ENCODE measurements at regions not wholly inside any gene's neighbourhood (a gene's known extent, or its start where the extent isn't known, plus 50 kb on each side); places are given as distances from the start of the nearest gene placed in this dataset.

GRCh38 chr7:35545831-35546230 lies 149.1 kb downstream of the HERPUD2 start:
- Histone ChIP-seq H2AFZ (ENCODE audit: low read length) (no peak overlapping the region), H3K4me2 (ENCODE audit: low read depth, low read length, poor library complexity, severe bottlenecking) (no peak overlapping the region), H3K9ac (ENCODE audit: low read length) (no peak overlapping the region), H3K79me2 (ENCODE audit: low read length) (no peaks in the 10 kb centered on the region), H3K4me1 (ENCODE audit: low read length) (no peaks in the 10 kb centered on the region), H3K9me2 (replicated peaks; ENCODE audit: insufficient read depth, low read length) (no peaks in the 10 kb centered on the region), H3K9me3 (ENCODE audit: low read length) (no peaks in the 10 kb centered on the region), H4K20me1 (ENCODE audit: insufficient read depth, low read depth, low read length) (no peaks in the 10 kb centered on the region), H3K4me3 (ENCODE audit: low read length) (no peak overlapping the region), H3K36me3 (ENCODE audit: insufficient read depth, low read length) (no peaks in the 10 kb centered on the region), H3K27ac (ENCODE audit: low read length) (no peak overlapping the region), H3K27me3 (ENCODE audit: low read length) (no peaks in the 10 kb centered on the region)
- no peak for DNase-seq

- Histone ChIP-seq H3K9me3 (ENCODE audit: low read length) (no peaks in the 10 kb centered on the region), H3K4me3 (ENCODE audit: low read length) (no peak overlapping the region), H3K36me3 (ENCODE audit: insufficient read depth, low read length) (no peaks in the 10 kb centered on the region), H3K4me1 (ENCODE audit: low read length) (no peaks in the 10 kb centered on the region), H3K9me2 (replicated peaks; ENCODE audit: insufficient read depth, low read length) (no peaks in the 10 kb centered on the region), H2AFZ (ENCODE audit: low read length) (no peak overlapping the region), H3K9ac (ENCODE audit: low read length) (no peak overlapping the region), H3K4me2 (ENCODE audit: low read depth, low read length, poor library complexity, severe bottlenecking) (no peak overlapping the region), H3K79me2 (ENCODE audit: low read length) (no peaks in the 10 kb centered on the region), H3K27ac (ENCODE audit: low read length) (no peak overlapping the region), H4K20me1 (ENCODE audit: insufficient read depth, low read depth, low read length) (no peaks in the 10 kb centered on the region), H3K27me3 (ENCODE audit: low read length) (no peaks in the 10 kb centered on the region)
- DNase-seq = no peak
Observed at GRCh38 chr7:35544028-35544742, 150.8 kb downstream of the HERPUD2 start.

GRCh38 chr7:35537067-35538023 lies 157.6 kb downstream of the HERPUD2 start:
- peak; percentile 90 for DNase-seq
- Histone ChIP-seq H3K36me3 (ENCODE audit: insufficient read depth, low read length) (no peaks in the 10 kb centered on the region), H3K79me2 (ENCODE audit: low read length) (no peaks in the 10 kb centered on the region), H3K9ac (ENCODE audit: low read length) (no peak overlapping the region), H3K9me2 (replicated peaks; ENCODE audit: insufficient read depth, low read length) (no peaks in the 10 kb centered on the region), H3K4me1 (ENCODE audit: low read length) (no peaks in the 10 kb centered on the region; the same call in 1 of the 2 replicates), H3K4me3 (ENCODE audit: low read length) (peak overlapping the region; percentile 58; the same call in 1 of the 2 replicates), H3K9me3 (ENCODE audit: low read length) (no peaks in the 10 kb centered on the region), H2AFZ (ENCODE audit: low read length) (no peak overlapping the region), H3K27ac (ENCODE audit: low read length) (no peak overlapping the region), H3K27me3 (ENCODE audit: low read length) (no peaks in the 10 kb centered on the region), H4K20me1 (ENCODE audit: insufficient read depth, low read depth, low read length) (no peaks in the 10 kb centered on the region), H3K4me2 (ENCODE audit: low read depth, low read length, poor library complexity, severe bottlenecking) (peak overlapping the region; percentile 60)

GRCh38 chr7:35536396-35536826 lies 158.5 kb downstream of the HERPUD2 start:
- Histone ChIP-seq H2AFZ (ENCODE audit: low read length) (no peak overlapping the region), H3K27me3 (ENCODE audit: low read length) (no peaks in the 10 kb centered on the region), H3K9me3 (ENCODE audit: low read length) (no peaks in the 10 kb centered on the region), H3K9ac (ENCODE audit: low read length) (no peak overlapping the region), H4K20me1 (ENCODE audit: insufficient read depth, low read depth, low read length) (no peaks in the 10 kb centered on the region), H3K27ac (ENCODE audit: low read length) (no peak overlapping the region), H3K9me2 (replicated peaks; ENCODE audit: insufficient read depth, low read length) (no peaks in the 10 kb centered on the region), H3K4me3 (ENCODE audit: low read length) (no peak overlapping the region), H3K79me2 (ENCODE audit: low read length) (no peaks in the 10 kb centered on the region), H3K4me2 (ENCODE audit: low read depth, low read length, poor library complexity, severe bottlenecking) (no peak overlapping the region), H3K4me1 (ENCODE audit: low read length) (no peaks in the 10 kb centered on the region; the same call in 1 of the 2 replicates), H3K36me3 (ENCODE audit: insufficient read depth, low read length) (no peaks in the 10 kb centered on the region)
- no peak for DNase-seq

- Histone ChIP-seq H3K27ac (ENCODE audit: low read length) (no peak overlapping the region), H3K9me3 (ENCODE audit: low read length) (no peaks in the 10 kb centered on the region), H4K20me1 (ENCODE audit: insufficient read depth, low read depth, low read length) (no peaks in the 10 kb centered on the region), H3K4me2 (ENCODE audit: low read depth, low read length, poor library complexity, severe bottlenecking) (no peak overlapping the region), H3K27me3 (ENCODE audit: low read length) (no peaks in the 10 kb centered on the region), H3K79me2 (ENCODE audit: low read length) (no peaks in the 10 kb centered on the region), H3K9me2 (replicated peaks; ENCODE audit: insufficient read depth, low read length) (no peaks in the 10 kb centered on the region), H2AFZ (ENCODE audit: low read length) (no peak overlapping the region), H3K9ac (ENCODE audit: low read length) (no peak overlapping the region), H3K36me3 (ENCODE audit: insufficient read depth, low read length) (no peaks in the 10 kb centered on the region), H3K4me1 (ENCODE audit: low read length) (no peaks in the 10 kb centered on the region; the same call in 1 of the 2 replicates), H3K4me3 (ENCODE audit: low read length) (no peak overlapping the region)
- no peak for DNase-seq
Observed at GRCh38 chr7:35533902-35534301, 161.0 kb downstream of the HERPUD2 start.

GRCh38 chr7:35530124-35531109 lies 164.5 kb downstream of the HERPUD2 start:
- H3K4me3 ChIP-seq (ENCODE audit: low read length) = no peak overlapping the region
- H3K9me3 ChIP-seq (ENCODE audit: low read length) = no peaks in the 10 kb centered on the region
- H3K79me2 ChIP-seq (ENCODE audit: low read length) = no peaks in the 10 kb centered on the region
- no peaks in the 10 kb centered on the region for H3K9me2 ChIP-seq (replicated peaks; ENCODE audit: insufficient read depth, low read length)
- no peak overlapping the region for H3K4me2 ChIP-seq (ENCODE audit: low read depth, low read length, poor library complexity, severe bottlenecking)
- no peaks in the 10 kb centered on the region for H3K27me3 ChIP-seq (ENCODE audit: low read length)
- no peaks in the 10 kb centered on the region for H3K36me3 ChIP-seq (ENCODE audit: insufficient read depth, low read length)
- no peak overlapping the region for H3K9ac ChIP-seq (ENCODE audit: low read length)
- H2AFZ ChIP-seq (ENCODE audit: low read length) = no peak overlapping the region; the same call in 1 of the 2 replicates
- no peaks in the 10 kb centered on the region for H3K4me1 ChIP-seq (ENCODE audit: low read length)
- no peaks in the 10 kb centered on the region for H4K20me1 ChIP-seq (ENCODE audit: insufficient read depth, low read depth, low read length)
- no peak for DNase-seq
- no peak overlapping the region for H3K27ac ChIP-seq (ENCODE audit: low read length)

- no peak overlapping the region for H3K4me3 ChIP-seq (ENCODE audit: low read length)
- H3K9me3 ChIP-seq (ENCODE audit: low read length) = no peaks in the 10 kb centered on the region
- H3K27ac ChIP-seq (ENCODE audit: low read length) = no peak overlapping the region
- H3K9me2 ChIP-seq (replicated peaks; ENCODE audit: insufficient read depth, low read length) = no peaks in the 10 kb centered on the region
- no peak overlapping the region; the same call in 1 of the 2 replicates for H2AFZ ChIP-seq (ENCODE audit: low read length)
- H4K20me1 ChIP-seq (ENCODE audit: insufficient read depth, low read depth, low read length) = no peaks in the 10 kb centered on the region
- H3K27me3 ChIP-seq (ENCODE audit: low read length) = no peaks in the 10 kb centered on the region
- H3K36me3 ChIP-seq (ENCODE audit: insufficient read depth, low read length) = no peaks in the 10 kb centered on the region
- no peaks in the 10 kb centered on the region for H3K4me1 ChIP-seq (ENCODE audit: low read length)
- DNase-seq = no peak
- no peaks in the 10 kb centered on the region for H3K79me2 ChIP-seq (ENCODE audit: low read length)
- no peak overlapping the region for H3K9ac ChIP-seq (ENCODE audit: low read length)
- no peak overlapping the region for H3K4me2 ChIP-seq (ENCODE audit: low read depth, low read length, poor library complexity, severe bottlenecking)
Observed at GRCh38 chr7:35529713-35530112, 165.2 kb downstream of the HERPUD2 start.

Data from Karpas-422 (cell line).